ENCODE measurements at regions not wholly inside any gene's neighbourhood (a gene's known extent, or its start where the extent isn't known, plus 50 kb on each side); places are given as distances from the start of the nearest gene placed in this dataset.

DNA sequence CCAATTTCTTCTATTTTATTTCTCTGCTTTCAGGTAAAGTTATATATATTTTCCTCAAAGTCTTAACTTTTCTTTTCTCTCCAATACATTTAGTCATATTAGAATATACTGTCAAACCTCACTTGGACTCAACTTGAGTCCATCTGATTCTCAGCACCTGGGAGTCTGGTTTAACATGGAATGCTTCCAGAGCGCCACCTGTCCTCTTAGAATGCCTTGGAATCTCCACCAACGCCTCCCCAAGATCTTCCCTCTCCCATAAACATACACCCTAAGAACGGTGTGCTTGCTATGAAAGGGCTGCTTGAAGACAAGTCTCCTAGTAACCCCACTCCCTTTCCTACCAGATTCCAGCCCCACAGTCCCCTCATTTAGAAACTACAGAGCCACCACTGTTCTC lies 229.1 kb upstream of the MKLN1 start:
- TF ChIP-seq, protein P1, sequence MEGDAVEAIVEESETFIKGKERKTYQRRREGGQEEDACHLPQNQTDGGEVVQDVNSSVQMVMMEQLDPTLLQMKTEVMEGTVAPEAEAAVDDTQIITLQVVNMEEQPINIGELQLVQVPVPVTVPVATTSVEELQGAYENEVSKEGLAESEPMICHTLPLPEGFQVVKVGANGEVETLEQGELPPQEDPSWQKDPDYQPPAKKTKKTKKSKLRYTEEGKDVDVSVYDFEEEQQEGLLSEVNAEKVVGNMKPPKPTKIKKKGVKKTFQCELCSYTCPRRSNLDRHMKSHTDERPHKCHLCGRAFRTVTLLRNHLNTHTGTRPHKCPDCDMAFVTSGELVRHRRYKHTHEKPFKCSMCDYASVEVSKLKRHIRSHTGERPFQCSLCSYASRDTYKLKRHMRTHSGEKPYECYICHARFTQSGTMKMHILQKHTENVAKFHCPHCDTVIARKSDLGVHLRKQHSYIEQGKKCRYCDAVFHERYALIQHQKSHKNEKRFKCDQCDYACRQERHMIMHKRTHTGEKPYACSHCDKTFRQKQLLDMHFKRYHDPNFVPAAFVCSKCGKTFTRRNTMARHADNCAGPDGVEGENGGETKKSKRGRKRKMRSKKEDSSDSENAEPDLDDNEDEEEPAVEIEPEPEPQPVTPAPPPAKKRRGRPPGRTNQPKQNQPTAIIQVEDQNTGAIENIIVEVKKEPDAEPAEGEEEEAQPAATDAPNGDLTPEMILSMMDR (IDR thresholded peaks at IDR 0.05) = no peak
- no peak for TF ChIP-seq POLR2AphosphoS5 (IDR thresholded peaks at IDR 0.05)
- TF ChIP-seq POLR2A (IDR thresholded peaks at IDR 0.05; ENCODE audit: low read depth) = no peak

Data from esophagus muscularis mucosa (tissue), 3 donors.